Endothelial cell (in vitro differentiated cells): ENCODE measurements at regions not wholly inside any gene's neighbourhood (a gene's known extent, or its start where the extent isn't known, plus 50 kb on each side); places are given as distances from the start of the nearest gene placed in this dataset.

Experiments used
- DNase-seq: peaks from one replicate; pipeline ENCODE4 v3.0.0; 2021; ENCODE audit warnings: low spot score
- H3K27ac Mint-ChIP-seq: one replicate; pipeline ENCODE4 v1.8.0; 2021; ENCODE audit warnings: mixed read lengths, inconsistent platforms; ENCODE audit not compliant: unreplicated experiment
- H3K27me3 Mint-ChIP-seq: one replicate; pipeline ENCODE4 v1.8.0; 2021; ENCODE audit warnings: mild to moderate bottlenecking, moderate library complexity, mixed read lengths, inconsistent platforms; ENCODE audit not compliant: unreplicated experiment
- H3K36me3 Mint-ChIP-seq: one replicate; pipeline ENCODE4 v1.8.0; 2021; ENCODE audit warnings: mild to moderate bottlenecking, low read depth, mixed read lengths, inconsistent platforms; ENCODE audit not compliant: unreplicated experiment
- H3K4me1 Mint-ChIP-seq: one replicate; pipeline ENCODE4 v1.8.0; 2021; ENCODE audit warnings: mild to moderate bottlenecking, mixed read lengths, inconsistent platforms; ENCODE audit not compliant: unreplicated experiment
- H3K4me3 Mint-ChIP-seq: one replicate; pipeline ENCODE4 v1.8.0; 2021; ENCODE audit warnings: mild to moderate bottlenecking, mixed read lengths, inconsistent platforms; ENCODE audit not compliant: unreplicated experiment
- H3K9me3 Mint-ChIP-seq: one replicate; pipeline ENCODE4 v1.8.0; 2021; ENCODE audit warnings: mixed read lengths, inconsistent platforms; ENCODE audit not compliant: unreplicated experiment
- CTCF ChIP-seq: fragments of 200-600 bp; sonication (generic); IDR thresholded peaks from one replicate; pipeline ENCODE4 v1.5.0; 2021; ENCODE audit warnings: antibody characterized with exemption; ENCODE audit not compliant: unreplicated experiment

GRCh38 chr13:33531484-33531883 is 245.9 kb upstream of the STARD13 start:
- TF ChIP-seq CTCF = no peak
- H3K4me1 Mint-ChIP-seq = peaks cover 11% of the 10 kb centered on the region
- H3K36me3 Mint-ChIP-seq = no peaks in the 10 kb centered on the region

GRCh38 chr13:33535061-33535460 is 249.5 kb upstream of the STARD13 start:
- no peaks in the 10 kb centered on the region for H3K4me1 Mint-ChIP-seq
- H3K4me3 Mint-ChIP-seq = no peak overlapping the region
- TF ChIP-seq CTCF = no peak
- H3K36me3 Mint-ChIP-seq = no peaks in the 10 kb centered on the region
- no peaks in the 10 kb centered on the region for H3K9me3 Mint-ChIP-seq
- H3K27ac Mint-ChIP-seq = no peak overlapping the region
- no peak for DNase-seq
- H3K27me3 Mint-ChIP-seq = no peaks in the 10 kb centered on the region

More at GRCh38 chr13:33531484-33531883, 245.9 kb upstream of the STARD13 start:
- Mint-ChIP-seq H3K9me3 (no peaks in the 10 kb centered on the region), H3K27me3 (no peaks in the 10 kb centered on the region), H3K27ac (no peak overlapping the region), H3K4me3 (no peak overlapping the region)
- no peak for DNase-seq

GRCh38 chr13:33536601-33537000 is 251.0 kb upstream of the STARD13 start:
- Mint-ChIP-seq H3K4me1 (peaks cover 11% of the 10 kb centered on the region), H3K9me3 (no peaks in the 10 kb centered on the region), H3K27ac (no peak overlapping the region), H3K36me3 (no peaks in the 10 kb centered on the region), H3K27me3 (no peaks in the 10 kb centered on the region), H3K4me3 (no peak overlapping the region)
- no peak for DNase-seq
- TF ChIP-seq CTCF = no peak

- H3K27me3 Mint-ChIP-seq = peaks cover 2% of the 10 kb centered on the region
- peaks cover 14% of the 10 kb centered on the region for H3K4me1 Mint-ChIP-seq
- no peaks in the 10 kb centered on the region for H3K36me3 Mint-ChIP-seq
- no peaks in the 10 kb centered on the region for H3K9me3 Mint-ChIP-seq
- DNase-seq = no peak
- TF ChIP-seq CTCF = no peak
- H3K27ac Mint-ChIP-seq = no peak overlapping the region
- H3K4me3 Mint-ChIP-seq = no peak overlapping the region
Observed at GRCh38 chr13:33537026-33537425, 251.5 kb upstream of the STARD13 start.

- Mint-ChIP-seq H3K4me3 (no peak overlapping the region), H3K36me3 (no peaks in the 10 kb centered on the region), H3K9me3 (no peaks in the 10 kb centered on the region), H3K27me3 (peaks cover 5% of the 10 kb centered on the region), H3K27ac (no peak overlapping the region), H3K4me1 (peaks cover 16% of the 10 kb centered on the region)
- no peak for TF ChIP-seq CTCF
- DNase-seq = no peak
Observed at GRCh38 chr13:33537676-33538075, 252.1 kb upstream of the STARD13 start.
